ENCODE measurements at regions not wholly inside any gene's neighbourhood (a gene's known extent, or its start where the extent isn't known, plus 50 kb on each side); places are given as distances from the start of the nearest gene placed in this dataset.

DNA sequence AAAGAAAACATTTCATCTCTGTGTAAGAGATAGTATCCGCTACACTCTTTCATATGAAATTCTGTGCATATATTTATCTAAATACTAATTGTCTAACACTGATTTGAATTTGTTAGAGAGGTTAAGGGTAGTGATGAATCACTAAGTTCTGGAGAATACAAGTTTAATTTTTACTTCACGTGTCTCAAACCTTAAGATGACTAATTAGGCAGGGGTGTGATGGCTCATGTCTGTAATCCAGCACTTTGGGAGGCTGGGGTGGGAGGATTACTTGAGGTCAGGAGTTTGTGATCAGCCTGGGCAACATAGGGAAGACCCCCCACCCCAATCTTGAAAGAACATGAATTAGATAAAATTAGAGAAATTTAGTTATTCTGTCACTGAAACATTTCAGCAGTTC is 2241.9 kb downstream of the PCDH7 start:
- TF ChIP-seq PATZ1 (CRISPR knock-in tag; IDR thresholded peaks at IDR 0.05; ENCODE audit: borderline replicate concordance) (no peak), ZFP3 (CRISPR knock-in tag; IDR thresholded peaks at IDR 0.05) (no peak), PPARA (CRISPR knock-in tag; IDR thresholded peaks at IDR 0.05; ENCODE audit: borderline replicate concordance) (no peak), RARB (CRISPR knock-in tag; IDR thresholded peaks at IDR 0.05) (no peak), ZNF8 (CRISPR knock-in tag; IDR thresholded peaks at IDR 0.05) (no peak), ZNF565 (CRISPR knock-in tag; conservative IDR thresholded peaks at IDR 0.05; ENCODE audit: low read depth) (no peak)
- TF ChIP-seq, protein P1, sequence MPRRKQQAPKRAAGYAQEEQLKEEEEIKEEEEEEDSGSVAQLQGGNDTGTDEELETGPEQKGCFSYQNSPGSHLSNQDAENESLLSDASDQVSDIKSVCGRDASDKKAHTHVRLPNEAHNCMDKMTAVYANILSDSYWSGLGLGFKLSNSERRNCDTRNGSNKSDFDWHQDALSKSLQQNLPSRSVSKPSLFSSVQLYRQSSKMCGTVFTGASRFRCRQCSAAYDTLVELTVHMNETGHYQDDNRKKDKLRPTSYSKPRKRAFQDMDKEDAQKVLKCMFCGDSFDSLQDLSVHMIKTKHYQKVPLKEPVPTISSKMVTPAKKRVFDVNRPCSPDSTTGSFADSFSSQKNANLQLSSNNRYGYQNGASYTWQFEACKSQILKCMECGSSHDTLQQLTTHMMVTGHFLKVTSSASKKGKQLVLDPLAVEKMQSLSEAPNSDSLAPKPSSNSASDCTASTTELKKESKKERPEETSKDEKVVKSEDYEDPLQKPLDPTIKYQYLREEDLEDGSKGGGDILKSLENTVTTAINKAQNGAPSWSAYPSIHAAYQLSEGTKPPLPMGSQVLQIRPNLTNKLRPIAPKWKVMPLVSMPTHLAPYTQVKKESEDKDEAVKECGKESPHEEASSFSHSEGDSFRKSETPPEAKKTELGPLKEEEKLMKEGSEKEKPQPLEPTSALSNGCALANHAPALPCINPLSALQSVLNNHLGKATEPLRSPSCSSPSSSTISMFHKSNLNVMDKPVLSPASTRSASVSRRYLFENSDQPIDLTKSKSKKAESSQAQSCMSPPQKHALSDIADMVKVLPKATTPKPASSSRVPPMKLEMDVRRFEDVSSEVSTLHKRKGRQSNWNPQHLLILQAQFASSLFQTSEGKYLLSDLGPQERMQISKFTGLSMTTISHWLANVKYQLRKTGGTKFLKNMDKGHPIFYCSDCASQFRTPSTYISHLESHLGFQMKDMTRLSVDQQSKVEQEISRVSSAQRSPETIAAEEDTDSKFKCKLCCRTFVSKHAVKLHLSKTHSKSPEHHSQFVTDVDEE (CRISPR knock-in tag; IDR thresholded peaks at IDR 0.05), result no peak
- TF ChIP-seq, protein P2, sequence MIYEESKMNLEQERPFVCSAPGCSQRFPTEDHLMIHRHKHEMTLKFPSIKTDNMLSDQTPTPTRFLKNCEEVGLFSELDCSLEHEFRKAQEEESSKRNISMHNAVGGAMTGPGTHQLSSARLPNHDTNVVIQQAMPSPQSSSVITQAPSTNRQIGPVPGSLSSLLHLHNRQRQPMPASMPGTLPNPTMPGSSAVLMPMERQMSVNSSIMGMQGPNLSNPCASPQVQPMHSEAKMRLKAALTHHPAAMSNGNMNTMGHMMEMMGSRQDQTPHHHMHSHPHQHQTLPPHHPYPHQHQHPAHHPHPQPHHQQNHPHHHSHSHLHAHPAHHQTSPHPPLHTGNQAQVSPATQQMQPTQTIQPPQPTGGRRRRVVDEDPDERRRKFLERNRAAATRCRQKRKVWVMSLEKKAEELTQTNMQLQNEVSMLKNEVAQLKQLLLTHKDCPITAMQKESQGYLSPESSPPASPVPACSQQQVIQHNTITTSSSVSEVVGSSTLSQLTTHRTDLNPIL (CRISPR knock-in tag; IDR thresholded peaks at IDR 0.05; ENCODE audit: low read depth), result no peak

Measured in SK-N-SH treated with all-trans-retinoic acid at 6 μM for 48 hours (cell line).